ENCODE measurements at regions not wholly inside any gene's neighbourhood (a gene's known extent, or its start where the extent isn't known, plus 50 kb on each side); places are given as distances from the start of the nearest gene placed in this dataset.

GRCh38 chr7:68748934-68749900 lies 849.1 kb upstream of the AUTS2 start:
- Histone ChIP-seq H3K4me3 (no peak overlapping the region), H3K36me3 (no peaks in the 10 kb centered on the region), H3K27me3 (no peaks in the 10 kb centered on the region), H3K9me3 (no peaks in the 10 kb centered on the region), H3K27ac (no peak overlapping the region), H3K4me1 (no peaks in the 10 kb centered on the region)
- WGBS, 2 donors (ENCODE audit: low coverage in 1 of 2): 78 to 84% methylated on average over 13 to 14 of the region's 14 CpGs
- no peak for TF ChIP-seq CTCF (IDR thresholded peaks at IDR 0.05)
- TF ChIP-seq POLR2A (IDR thresholded peaks at IDR 0.05): no peak
- TF ChIP-seq EP300 (IDR thresholded peaks at IDR 0.05): no peak
- ATAC-seq: no peak

GRCh38 chr7:68752485-68753178 lies 845.6 kb upstream of the AUTS2 start:
- ATAC-seq: no peak

GRCh38 chr7:68754414-68754813 lies 843.9 kb upstream of the AUTS2 start:
- H3K27me3 ChIP-seq: no peaks in the 10 kb centered on the region
- no peak overlapping the region for H3K4me3 ChIP-seq
- no peaks in the 10 kb centered on the region for H3K4me1 ChIP-seq
- no peaks in the 10 kb centered on the region for H3K9me3 ChIP-seq
- TF ChIP-seq POLR2A (IDR thresholded peaks at IDR 0.05): no peak
- no peak for TF ChIP-seq CTCF (IDR thresholded peaks at IDR 0.05)
- TF ChIP-seq POLR2AphosphoS5 (IDR thresholded peaks at IDR 0.05): no peak
- no peak for TF ChIP-seq EP300 (IDR thresholded peaks at IDR 0.05)
- no peak overlapping the region for H3K27ac ChIP-seq
- WGBS, 2 donors (ENCODE audit: low coverage in 1 of 2): 94% methylated on average over 2 of the region's 2 CpGs
- no peak for ATAC-seq
- no peaks in the 10 kb centered on the region for H3K36me3 ChIP-seq

More at GRCh38 chr7:68752485-68753178, 845.6 kb upstream of the AUTS2 start:
- no peaks in the 10 kb centered on the region for H3K27me3 ChIP-seq
- no peaks in the 10 kb centered on the region for H3K9me3 ChIP-seq
- H3K4me1 ChIP-seq: no peaks in the 10 kb centered on the region
- TF ChIP-seq POLR2A (IDR thresholded peaks at IDR 0.05): no peak
- no peak for TF ChIP-seq POLR2AphosphoS5 (IDR thresholded peaks at IDR 0.05)
- TF ChIP-seq CTCF (IDR thresholded peaks at IDR 0.05): no peak
- TF ChIP-seq EP300 (IDR thresholded peaks at IDR 0.05): no peak
- H3K36me3 ChIP-seq: no peaks in the 10 kb centered on the region
- WGBS, 2 donors (ENCODE audit: low coverage in 1 of 2): 71 to 82% methylated on average over 4 to 5 of the region's 5 CpGs
- H3K4me3 ChIP-seq: no peak overlapping the region
- no peak overlapping the region for H3K27ac ChIP-seq

- Histone ChIP-seq H3K9me3 (peaks cover 0 to 4% (median 0%) of the 10 kb centered on the region in 3 donors), H3K4me1 (no peaks in the 10 kb centered on the region), H3K27me3 (no peaks in the 10 kb centered on the region), H3K4me3 (no peak overlapping the region), H3K27ac (no peak overlapping the region), H3K36me3 (no peaks in the 10 kb centered on the region)
- 70 to 71% methylated on average over 4 of the region's 4 CpGs for WGBS, 2 donors (ENCODE audit: low coverage in 1 of 2)
- ATAC-seq: no peak
- TF ChIP-seq CTCF (IDR thresholded peaks at IDR 0.05): no peak
- TF ChIP-seq EP300 (IDR thresholded peaks at IDR 0.05): no peak
- no peak for TF ChIP-seq POLR2A (IDR thresholded peaks at IDR 0.05)
- no peak for TF ChIP-seq POLR2AphosphoS5 (IDR thresholded peaks at IDR 0.05)
Observed at GRCh38 chr7:68756986-68757495, 841.2 kb upstream of the AUTS2 start.

All from gastroesophageal sphincter (tissue), 4 donors.